Ovary (tissue), 7 donors: ENCODE measurements at regions not wholly inside any gene's neighbourhood (a gene's known extent, or its start where the extent isn't known, plus 50 kb on each side); places are given as distances from the start of the nearest gene placed in this dataset.

Experiments
- DNase-seq, 5 donors: peaks; one replicate each; pipeline ENCODE4 v3.0.0-alpha.2; 2019 to 2020
- H3K27ac ChIP-seq, 2 donors: fragments of 200-600 bp; one replicate each; pipeline versions ENCODE4 v1.5.1 to v1.8.0; 2019 to 2022
- H3K27me3 ChIP-seq: fragments of 200-600 bp; one replicate; pipeline ENCODE4 v1.8.0; 2022
- H3K36me3 ChIP-seq: fragments of 200-600 bp; sonication (generic); one replicate; pipeline ENCODE4 v1.5.1; 2019
- H3K4me1 ChIP-seq: one replicate; pipeline ENCODE4 v1.8.1; 2013; ENCODE audit warnings: mild to moderate bottlenecking, moderate library complexity; ENCODE audit not compliant: insufficient read depth
- H3K4me3 ChIP-seq: fragments of 200-600 bp; sonication (generic); one replicate; pipeline ENCODE4 v1.5.1; 2017
- H3K9me3 ChIP-seq, 2 donors: fragments of 200-600 bp in 1 of 2; sonication (generic) in 1 of 2; one replicate each; pipeline versions ENCODE4 v1.5.1 to v1.8.1; 2013 to 2019; ENCODE audit warnings: mild to moderate bottlenecking in 1 of 2, moderate library complexity in 1 of 2
- EP300 ChIP-seq: sonication (generic); formaldehyde crosslinking; IDR thresholded peaks from one replicate; pipeline ENCODE4 v1.6.1; 2017; ENCODE audit warnings: antibody characterized with exemption
- POLR2A ChIP-seq: fragments of 450-650 bp; IDR thresholded peaks from one replicate; pipeline ENCODE4 v1.6.1; 2017; ENCODE audit warnings: antibody characterized with exemption, mild to moderate bottlenecking, moderate library complexity
- WGBS, 3 donors: extraction: QIAGEN DNeasy Blood & Tissue Kit in 1 of 3; methylation state at CpG; one replicate each; pipeline versions ENCODE4 v1.1.5 to v1.1.7; 2013 to 2017; 5-methylcytosine and 5-hydroxymethylcytosine counted together
- intact Hi-C, 4 donors: fragments of 100-400 bp; cut with DNase I; formaldehyde crosslinking; loops; one replicate each; pipeline versions ENCODE4 v1.11.0 to v1.15.1; 2022 to 2023
- TF ChIP-seq, protein P1 (sequence below), 3 donors: fragments of 450-650 bp in 2 of 3; fragments of 200-600 bp in 1 of 3; IDR thresholded peaks; one replicate each; pipeline versions ENCODE4 v1.5.1 to v1.8.0; 2016 to 2022; ENCODE audit warnings: antibody characterized with exemption in 3 of 3, mild to moderate bottlenecking in 1 of 3
- donor health status: DM: no; HTN: no; CAD: no; lungs with moderate emphysema.
- donor health status: DM: no; HTN: no; CAD: no.
- donor health status: Bipolar disorder and iron deficiency.
- donor health status: DM: no; HTN: no; CAD: no.
- donor health status: DM: yes; HTN: yes; CAD: no.

GRCh38 chr2:62337403-62337802 is 141.5 kb downstream of the B3GNT2 start:
- no peak for DNase-seq
- no peak overlapping the region for H3K4me3 ChIP-seq
- WGBS, 3 donors: 96 to 99% (median 99%) methylated on average over 4 of the region's 4 CpGs

GRCh38 chr2:62335612-62336011 is 139.7 kb downstream of the B3GNT2 start:
- Histone ChIP-seq H3K27me3 (no peaks in the 10 kb centered on the region), H3K4me1 (no peaks in the 10 kb centered on the region), H3K27ac (no peak overlapping the region), H3K9me3 (no peaks in the 10 kb centered on the region), H3K36me3 (no peaks in the 10 kb centered on the region), H3K4me3 (no peak overlapping the region)
- TF ChIP-seq, protein P1, sequence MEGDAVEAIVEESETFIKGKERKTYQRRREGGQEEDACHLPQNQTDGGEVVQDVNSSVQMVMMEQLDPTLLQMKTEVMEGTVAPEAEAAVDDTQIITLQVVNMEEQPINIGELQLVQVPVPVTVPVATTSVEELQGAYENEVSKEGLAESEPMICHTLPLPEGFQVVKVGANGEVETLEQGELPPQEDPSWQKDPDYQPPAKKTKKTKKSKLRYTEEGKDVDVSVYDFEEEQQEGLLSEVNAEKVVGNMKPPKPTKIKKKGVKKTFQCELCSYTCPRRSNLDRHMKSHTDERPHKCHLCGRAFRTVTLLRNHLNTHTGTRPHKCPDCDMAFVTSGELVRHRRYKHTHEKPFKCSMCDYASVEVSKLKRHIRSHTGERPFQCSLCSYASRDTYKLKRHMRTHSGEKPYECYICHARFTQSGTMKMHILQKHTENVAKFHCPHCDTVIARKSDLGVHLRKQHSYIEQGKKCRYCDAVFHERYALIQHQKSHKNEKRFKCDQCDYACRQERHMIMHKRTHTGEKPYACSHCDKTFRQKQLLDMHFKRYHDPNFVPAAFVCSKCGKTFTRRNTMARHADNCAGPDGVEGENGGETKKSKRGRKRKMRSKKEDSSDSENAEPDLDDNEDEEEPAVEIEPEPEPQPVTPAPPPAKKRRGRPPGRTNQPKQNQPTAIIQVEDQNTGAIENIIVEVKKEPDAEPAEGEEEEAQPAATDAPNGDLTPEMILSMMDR (IDR thresholded peaks at IDR 0.05): no peak
- TF ChIP-seq POLR2A: no peak
- no peak for TF ChIP-seq EP300
- WGBS, 3 donors: 81 to 82% (median 82%) methylated on average over 5 of the region's 5 CpGs
- DNase-seq: no peak
- intact Hi-C loops: no loop called here

More at GRCh38 chr2:62337403-62337802, 141.5 kb downstream of the B3GNT2 start:
- no peaks in the 10 kb centered on the region for H3K36me3 ChIP-seq
- TF ChIP-seq EP300 (no peak), POLR2A (no peak)
- TF ChIP-seq, protein P1 (IDR thresholded peaks at IDR 0.05): no peak
- no peaks in the 10 kb centered on the region for H3K4me1 ChIP-seq
- intact Hi-C loops: no loop called here
- no peaks in the 10 kb centered on the region for H3K27me3 ChIP-seq
- H3K9me3 ChIP-seq: no peaks in the 10 kb centered on the region
- no peak overlapping the region for H3K27ac ChIP-seq

- intact Hi-C loops: no loop called here
- DNase-seq: no peak
- Histone ChIP-seq H3K27ac (no peak overlapping the region), H3K4me3 (no peak overlapping the region), H3K9me3 (no peaks in the 10 kb centered on the region), H3K4me1 (no peaks in the 10 kb centered on the region), H3K36me3 (no peaks in the 10 kb centered on the region), H3K27me3 (no peaks in the 10 kb centered on the region)
- TF ChIP-seq POLR2A (no peak), EP300 (no peak)
- TF ChIP-seq, protein P1 (IDR thresholded peaks at IDR 0.05): no peak
- 86 to 90% (median 87%) methylated on average over 6 of the region's 6 CpGs for WGBS, 3 donors
Observed at GRCh38 chr2:62334440-62335058, 138.6 kb downstream of the B3GNT2 start.

DNA sequence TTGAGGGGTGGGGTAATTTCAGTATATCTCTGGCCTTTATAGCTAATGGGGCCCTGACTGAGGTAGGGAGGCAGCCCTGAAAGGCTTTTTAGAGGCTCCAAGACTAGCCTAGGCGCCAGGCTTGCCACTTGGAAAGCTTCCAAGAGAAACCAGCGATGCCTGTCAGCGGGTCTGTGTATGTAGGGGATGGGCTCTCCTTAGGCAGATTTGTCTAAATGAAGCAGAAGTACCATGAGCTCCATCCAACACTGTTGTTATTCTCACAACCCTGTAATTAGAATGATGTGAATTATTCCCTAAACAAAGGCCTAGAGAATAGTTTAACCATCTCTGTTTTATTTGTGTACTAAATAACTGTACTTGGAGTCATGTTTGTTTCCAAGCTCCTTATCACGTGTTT is 138.1 kb downstream of the B3GNT2 start:
- Histone ChIP-seq H3K36me3 (no peaks in the 10 kb centered on the region), H3K4me1 (no peaks in the 10 kb centered on the region), H3K4me3 (no peak overlapping the region), H3K27me3 (no peaks in the 10 kb centered on the region), H3K9me3 (no peaks in the 10 kb centered on the region), H3K27ac (no peak overlapping the region)
- WGBS, 3 donors: 39 to 57% (median 48%) methylated on average over 4 of the region's 4 CpGs
- no peak for DNase-seq
- TF ChIP-seq, protein P1 (IDR thresholded peaks at IDR 0.05): no peak
- TF ChIP-seq EP300 (no peak), POLR2A (no peak)
- intact Hi-C loops: no loop called here
